Right renal cortex interstitium (tissue), 3 donors: ENCODE measurements at regions not wholly inside any gene's neighbourhood (a gene's known extent, or its start where the extent isn't known, plus 50 kb on each side); places are given as distances from the start of the nearest gene placed in this dataset.
"Not testable (repeated sequence)": the region's sequence is repeated elsewhere in the genome, so short reads cannot be mapped to it uniquely, and the experiment has no call there.

Experiments
- DNase-seq, 3 donors: peaks; one replicate each; pipeline ENCODE4 v3.0.0-alpha.2; 2013; ENCODE audit warnings: low read depth in 3 of 3, low spot score in 2 of 3

DNA sequence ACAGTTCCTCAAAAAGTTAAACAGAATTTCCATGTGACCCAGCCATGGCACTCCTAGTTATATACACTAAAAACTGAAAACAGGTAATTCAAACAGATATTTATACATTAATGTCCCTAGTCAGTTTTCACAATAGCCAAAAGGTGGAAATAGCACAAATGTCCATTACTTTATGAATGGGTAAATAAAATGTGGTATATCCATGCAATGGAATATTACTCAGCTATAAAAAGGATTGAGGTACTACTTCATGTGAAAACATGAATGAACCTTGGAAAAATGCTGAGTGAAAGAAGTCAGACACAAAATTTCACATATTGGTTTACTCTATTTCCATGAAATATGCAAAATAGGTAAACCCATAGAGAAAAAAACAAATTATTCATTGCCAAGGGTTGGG, 351.8 kb upstream of the AMOT start:
- DNase-seq: no peak

DNA sequence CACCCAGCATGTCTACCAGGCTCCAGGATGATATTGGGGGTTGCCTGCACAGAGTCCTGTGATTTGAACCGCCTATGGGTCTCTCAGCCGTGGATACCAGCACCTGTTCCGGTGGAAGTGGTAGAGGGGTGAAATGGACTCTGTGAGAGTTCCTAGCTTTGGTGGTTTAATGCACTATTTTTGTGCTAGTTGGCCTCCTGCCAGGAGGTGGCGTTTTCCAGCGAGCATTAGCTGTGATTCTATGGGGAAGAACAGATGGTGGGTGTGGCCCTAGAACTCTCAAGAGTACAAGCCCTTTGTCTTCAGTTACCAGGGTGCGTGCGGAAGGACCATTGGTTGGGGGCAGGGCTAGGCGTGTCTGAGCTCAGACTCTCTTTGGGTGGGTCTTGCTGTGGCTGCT, 316.9 kb upstream of the AMOT start:
- no peak for DNase-seq

DNA sequence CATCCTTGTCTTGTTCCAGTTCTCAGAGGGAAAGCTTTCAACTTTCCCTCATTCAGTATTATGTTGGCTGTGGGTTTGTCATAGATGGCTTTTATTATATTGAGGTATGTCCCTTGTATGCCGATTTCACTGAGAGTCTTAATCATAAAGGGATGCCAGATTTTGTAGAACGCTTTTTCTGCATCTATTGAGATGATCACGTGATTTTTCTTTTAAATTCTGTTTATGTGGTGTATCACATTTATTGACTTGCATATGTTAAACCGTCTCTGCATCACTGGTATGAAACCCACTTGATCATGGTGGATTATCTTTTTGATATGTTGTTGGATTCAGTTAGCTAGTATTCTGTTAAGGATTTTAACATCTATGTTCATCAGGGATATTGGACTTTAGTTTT, 313.7 kb upstream of the AMOT start:
- DNase-seq: not testable (repeated sequence)

DNA sequence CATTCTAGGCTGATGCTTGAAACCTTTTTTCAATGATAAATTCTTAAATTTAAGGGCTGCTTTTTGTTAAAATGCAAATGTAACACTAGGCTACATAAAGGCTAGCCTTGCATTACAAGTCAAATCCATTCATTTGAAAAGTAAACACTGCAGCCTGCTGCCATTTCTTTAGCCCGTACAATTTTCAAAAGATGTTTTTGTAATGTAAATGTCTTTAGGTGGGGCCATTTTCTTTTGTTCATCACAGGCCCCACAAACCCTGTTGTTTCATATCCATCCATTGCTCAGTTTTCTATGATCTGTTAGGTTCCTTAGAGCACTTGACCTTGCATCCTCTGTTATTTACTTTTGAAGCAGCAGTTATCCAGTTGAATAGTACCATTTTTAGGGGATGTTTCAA, 296.2 kb upstream of the AMOT start:
- DNase-seq: no peak

DNA sequence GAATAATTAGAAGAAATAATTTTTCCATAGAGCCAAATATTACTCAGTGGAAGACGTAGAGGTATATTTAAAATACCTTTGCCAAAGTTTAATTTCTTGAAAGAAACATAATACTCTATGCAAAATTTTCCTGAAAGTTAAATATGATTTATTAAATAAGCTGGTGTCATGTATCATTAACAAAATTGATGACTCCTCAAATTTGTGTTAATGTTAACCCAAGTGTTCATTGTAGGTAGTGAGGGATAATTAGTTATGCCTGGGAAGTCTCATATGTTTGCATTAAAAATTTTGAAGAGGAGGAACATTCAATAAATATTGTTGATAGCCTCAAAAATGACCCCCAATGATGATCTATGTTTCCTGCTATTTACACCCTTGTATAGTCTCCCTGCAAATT, 292.7 kb upstream of the AMOT start:
- DNase-seq: no peak

DNA sequence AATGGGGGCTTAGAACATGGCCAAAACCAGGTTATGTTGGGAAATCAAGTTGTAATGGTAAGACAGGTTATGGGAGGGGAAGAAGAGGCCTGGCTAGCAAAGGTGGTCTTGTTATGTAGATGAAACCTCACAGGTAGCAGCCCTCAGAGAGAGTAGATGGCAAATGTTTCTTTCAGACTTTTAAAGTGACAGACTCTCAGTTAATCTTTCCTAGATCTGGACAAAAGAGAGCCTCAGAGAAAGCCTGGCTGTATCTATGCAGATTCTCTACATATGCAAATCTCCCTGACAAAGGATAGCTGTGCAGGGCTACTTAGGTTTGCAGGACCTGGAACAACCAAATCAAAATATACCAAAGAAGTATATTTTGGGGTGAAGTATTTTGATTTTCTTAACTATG, 284.1 kb upstream of the AMOT start:
- no peak for DNase-seq

DNA sequence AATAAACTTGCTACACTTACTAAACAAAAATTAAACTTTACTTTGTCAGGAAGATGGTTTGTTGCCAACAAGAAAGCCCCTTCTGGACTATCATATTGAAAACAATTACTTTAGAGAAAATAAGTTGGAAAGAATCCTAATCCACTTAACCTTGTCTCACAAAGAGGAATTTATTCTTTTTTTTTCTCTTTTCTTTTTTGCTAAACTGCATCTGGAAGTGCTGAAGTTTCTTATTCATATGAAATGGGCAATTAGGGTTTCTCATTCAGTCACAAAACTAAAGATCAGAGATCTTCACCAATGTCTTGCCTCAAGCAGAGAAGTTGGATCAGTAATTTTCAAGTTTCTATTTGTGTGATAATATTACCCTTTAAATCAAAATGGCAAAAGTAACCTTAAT, 234.9 kb upstream of the AMOT start:
- DNase-seq: no peak

DNA sequence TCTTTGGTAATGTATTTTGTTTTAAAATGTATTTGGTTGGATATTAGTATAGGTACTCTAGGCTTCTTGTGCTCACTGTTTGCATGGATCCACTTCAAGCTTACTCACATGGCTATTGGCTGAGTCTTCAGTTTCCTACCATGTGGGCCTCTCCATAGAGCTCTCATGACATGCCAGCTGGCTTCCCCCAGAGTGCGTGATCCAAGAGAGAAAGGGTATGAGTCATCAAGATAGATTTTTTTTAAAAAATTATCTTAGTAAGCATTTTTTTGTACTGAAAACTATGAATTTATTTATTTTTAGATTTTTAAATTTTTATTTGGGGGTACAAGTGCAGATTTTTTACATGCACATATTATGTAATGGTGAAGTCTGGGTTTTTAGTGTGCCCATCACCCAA, 219.1 kb upstream of the AMOT start:
- no peak for DNase-seq

DNA sequence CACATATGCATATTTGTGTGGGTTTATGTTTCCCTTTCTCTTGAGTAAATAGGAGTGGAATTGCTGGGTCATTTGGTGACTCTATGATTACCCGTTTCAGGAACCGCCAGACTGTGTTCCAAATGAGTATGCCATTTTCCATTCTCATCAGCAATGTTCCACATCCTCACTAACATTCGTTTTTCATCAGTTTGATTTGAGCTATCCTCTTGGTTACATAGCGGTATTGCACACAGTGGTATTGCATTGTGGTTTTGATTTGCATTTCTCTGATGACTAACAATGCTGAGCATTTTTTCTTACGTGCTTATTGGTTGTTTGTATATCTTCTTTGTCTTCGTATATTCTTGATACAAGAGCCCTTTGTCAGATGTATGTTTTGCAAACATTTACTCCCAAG, 218.0 kb upstream of the AMOT start:
- DNase-seq: no peak

DNA sequence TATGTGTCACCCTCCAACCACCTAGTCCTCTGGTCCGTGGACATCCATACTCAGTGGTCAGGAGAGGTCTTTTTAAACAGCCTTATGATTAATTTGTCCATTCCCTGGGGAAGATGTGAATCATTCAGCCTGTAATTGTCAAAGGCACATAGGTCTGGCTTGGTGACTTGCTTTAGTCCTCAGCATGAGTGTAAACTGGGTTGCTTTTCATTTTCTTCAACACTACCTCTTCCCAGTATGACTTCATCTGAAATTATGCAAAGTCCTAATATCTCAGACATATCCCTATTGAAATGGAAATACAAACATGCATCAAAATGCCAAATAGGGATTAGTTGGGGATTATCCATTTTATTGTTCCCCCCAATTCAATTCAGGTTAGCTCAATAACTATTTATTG, 208.3 kb upstream of the AMOT start:
- DNase-seq: no peak

DNA sequence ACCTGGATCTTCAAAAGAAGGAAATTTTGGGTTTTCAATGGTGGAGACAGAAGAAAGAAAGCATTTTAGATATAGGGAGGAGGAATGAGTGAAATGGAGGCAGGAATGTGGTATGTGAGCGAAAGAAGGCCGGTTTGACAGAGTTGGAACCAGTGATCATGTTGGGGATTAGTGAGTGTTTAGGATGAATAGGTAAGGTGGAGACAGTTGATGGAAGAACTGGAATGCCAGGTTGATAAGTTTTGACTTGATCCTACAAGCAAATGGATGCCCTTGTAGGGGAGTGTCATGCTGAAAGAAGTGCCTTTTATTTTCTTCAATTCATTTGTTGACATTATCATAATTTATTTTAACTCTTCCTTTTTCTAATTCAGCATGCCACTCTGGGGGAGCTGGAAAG, 207.8 kb upstream of the AMOT start:
- DNase-seq: no peak

DNA sequence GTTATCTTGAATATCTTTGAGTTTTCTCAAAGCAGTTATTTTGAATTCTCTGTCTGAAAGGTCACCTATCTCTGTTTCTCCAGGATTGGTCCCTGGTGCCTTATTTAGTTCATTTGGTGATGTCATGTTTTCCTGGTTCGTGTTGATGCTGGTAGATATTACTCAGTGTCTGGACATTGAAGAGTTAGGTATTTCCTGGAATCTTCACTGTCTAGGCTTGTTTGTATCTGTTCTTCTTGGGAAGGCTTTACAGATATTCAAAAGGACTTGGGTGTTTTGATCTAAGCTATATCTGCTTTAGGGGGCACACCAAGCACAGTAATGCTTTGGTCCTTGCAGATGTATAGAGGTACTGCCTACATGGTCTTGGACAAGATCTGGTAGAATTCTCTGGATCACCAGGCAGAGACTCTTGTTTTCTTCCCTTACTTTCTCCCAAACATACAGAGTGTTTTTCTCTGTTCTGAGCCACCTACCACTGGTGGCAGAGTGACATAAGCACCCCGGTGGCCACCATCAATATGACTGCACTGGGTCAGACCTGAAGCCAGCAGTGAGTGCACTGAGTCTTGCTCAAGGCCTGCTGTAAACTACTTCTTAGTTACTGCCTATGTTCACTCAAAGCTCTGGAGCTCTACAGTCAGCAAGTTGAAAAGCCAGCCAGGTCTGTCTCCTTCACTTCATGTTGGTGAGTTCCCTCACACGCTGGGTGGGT, 193.5 kb upstream of the AMOT start:
- no peak for DNase-seq

DNA sequence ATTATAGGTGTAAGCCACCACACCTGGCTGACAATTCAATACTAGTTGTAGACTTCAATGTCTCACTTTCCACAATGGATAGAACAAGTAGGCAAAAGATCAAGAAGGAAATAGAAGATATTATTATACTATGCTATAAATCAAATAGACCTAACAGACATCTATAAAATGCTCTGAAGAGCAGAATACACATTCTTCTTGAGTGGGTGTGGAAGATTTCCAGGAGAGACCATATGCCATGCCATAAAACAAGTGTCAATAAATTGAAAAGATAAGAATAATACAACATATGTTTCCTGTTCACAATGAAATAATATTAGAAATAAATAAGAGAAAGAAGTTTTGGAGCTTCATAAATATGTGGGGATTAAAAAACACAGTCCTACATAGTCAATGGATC, 179.3 kb upstream of the AMOT start:
- DNase-seq: no peak

DNA sequence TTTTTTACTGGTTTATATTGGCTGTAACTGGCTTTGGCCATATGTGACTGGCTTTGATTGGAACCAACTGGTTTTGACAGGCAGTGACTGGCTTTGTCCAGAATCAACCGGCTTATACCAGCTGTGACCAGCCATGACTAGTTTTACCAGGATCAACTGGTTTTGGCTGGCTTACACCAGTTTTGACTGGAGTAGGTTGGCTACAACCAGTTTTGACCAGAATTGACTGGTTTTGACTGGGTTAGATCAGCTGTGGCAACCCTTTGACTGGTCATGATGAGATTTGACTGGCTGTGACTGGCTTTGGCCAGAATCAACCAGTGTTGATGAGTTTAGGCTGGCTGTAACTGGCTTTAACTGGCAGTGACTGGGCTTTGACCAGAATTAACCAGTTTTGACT, 169.2 kb upstream of the AMOT start:
- DNase-seq: no peak

DNA sequence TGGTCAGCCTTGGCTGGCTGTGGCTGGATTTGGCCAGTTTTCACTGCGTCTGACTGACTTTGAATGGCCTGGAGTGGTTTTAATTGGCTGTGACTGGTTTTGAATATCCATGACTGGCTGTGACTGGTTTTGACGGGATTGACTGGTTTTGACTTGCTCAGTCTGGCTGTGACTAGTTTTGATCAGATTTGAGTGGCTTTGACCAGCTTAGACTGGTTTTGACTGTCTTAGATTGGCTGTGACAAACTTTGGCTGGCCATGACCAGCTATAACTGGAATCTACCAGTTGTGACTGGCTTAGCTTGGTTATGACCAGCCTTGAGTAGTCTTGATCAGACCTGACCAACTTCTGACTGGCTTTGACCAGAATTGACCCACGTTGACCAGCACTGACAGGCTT, 168.4 kb upstream of the AMOT start:
- DNase-seq: no peak

DNA sequence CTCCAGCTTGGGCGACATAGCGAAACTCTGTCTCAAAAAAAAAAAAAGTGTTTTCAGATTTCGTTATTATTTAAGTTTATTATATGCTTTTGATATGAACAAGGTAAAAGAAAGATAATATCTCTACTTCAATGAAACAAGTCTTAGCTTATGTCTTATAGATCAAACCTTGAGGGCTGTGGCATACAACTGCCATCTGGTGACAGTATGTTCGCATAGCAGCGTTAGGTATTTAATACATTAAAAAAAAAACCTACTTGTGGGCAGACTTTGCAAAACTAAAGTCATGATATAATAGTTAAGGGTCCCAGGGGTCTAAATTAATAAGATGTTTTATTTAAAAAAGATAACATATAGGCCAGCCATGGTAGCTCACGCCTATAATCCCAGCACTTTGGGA, 161.2 kb upstream of the AMOT start:
- no peak for DNase-seq

DNA sequence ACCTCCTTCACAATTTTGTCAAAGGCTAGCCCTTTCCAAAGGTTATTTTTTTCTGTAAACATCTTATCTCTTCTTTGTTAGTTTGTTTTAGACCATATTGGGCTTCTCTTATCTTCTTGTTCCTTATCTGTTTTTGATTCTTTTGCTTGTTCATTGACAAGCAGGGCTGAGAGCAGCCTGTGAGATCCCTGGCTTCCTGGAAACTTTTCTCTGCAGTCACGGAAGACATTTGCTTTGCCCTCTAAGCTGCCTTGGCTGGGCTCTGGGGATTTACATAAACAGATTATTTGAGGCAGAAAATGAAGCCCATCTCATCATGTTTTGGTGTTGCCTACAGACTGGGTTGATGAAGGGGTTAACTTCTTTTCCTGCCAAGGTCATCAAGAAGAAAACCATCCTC, 157.4 kb upstream of the AMOT start:
- DNase-seq: no peak

DNA sequence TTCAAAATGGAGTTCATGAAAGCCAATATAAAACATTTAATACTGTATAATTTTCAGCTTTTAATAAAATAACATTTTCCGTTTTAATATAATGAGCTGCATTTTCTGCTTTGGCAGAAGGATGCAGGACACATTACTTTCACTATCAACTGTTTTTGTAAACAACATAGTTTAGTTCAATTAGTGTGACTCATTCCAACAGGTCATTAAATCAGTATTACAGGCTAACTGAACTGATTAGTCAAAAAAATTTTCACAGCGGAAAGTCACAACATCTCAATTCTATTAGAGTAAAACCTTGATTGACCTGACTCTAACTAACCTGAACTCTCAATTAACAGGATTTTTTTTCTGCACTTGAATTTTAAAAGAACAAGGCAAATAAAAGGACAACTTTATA, 151.2 kb upstream of the AMOT start:
- no peak for DNase-seq

DNA sequence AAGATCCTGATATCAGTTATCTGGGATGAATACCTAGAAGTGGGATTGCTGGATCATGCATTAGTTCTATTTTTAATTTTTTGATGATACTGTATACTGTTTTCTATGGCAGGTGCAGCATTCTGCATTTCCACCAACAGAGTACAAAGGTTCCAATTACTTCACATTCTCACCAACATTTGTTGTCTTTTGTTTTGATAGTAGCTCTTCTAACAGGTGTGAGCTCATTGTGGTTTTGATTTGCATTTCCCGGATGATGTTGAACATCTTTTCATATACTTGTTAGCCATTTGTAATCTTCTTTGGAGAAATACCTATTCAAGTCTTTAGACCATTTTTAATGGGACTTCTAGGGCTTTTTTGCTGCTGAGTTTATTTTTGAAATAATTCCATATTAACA, 139.2 kb upstream of the AMOT start:
- DNase-seq: no peak

DNA sequence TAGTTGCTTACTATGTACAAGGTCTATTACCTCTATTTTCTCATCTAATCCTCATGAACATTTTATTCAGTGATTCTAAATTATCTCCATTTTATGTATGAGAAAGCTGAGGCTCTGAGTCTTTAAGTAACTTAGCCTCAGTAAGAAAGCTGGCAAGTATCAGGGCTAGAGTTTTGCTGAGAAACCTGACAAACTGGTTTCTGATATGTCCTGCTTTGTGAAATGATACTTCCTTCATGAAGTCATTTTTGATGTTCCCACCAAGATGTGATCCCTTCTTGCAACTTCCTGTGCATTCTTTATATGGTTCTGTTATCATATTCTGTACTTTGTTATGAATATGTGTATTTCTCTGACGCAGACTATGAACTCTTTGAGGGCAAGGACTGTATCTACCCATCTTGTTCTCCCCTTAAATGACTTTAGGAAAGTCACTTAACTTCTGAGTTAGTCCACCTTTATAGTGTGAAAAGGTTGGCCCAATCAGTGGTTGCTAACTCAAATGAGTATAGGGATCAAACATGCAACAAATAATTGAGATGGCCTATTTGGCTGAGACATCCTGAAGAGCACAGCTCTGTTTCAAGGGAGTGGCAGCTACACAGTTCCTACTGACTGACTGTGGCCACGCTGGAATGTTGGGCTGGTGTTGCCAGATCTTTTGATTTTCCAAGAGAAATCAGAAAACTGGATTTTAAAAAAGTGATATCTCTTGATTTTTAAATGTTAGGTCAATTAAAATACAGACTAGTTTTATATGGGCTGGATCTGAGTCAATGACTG, 127.9 kb upstream of the AMOT start:
- DNase-seq: no peak

DNA sequence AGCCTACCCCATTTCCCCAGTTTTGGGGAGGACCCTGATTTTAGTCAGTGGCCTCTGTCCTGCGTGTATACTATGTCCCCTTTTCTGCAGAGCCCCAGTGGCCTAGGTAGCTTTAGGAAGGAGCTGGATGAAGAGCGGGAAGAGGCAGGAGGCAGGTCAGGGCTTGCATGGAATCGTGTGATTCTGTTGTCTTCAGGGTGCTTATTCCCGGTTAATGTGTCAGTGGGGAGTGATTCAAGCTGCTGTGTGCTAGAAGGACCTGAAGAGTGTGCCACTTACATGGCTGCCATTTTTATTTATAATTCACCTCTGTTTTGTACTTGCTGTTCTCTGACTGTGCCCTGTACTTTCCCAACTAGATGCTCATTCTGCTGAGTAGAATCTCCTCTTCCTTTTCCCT, 127.3 kb upstream of the AMOT start:
- DNase-seq: no peak

DNA sequence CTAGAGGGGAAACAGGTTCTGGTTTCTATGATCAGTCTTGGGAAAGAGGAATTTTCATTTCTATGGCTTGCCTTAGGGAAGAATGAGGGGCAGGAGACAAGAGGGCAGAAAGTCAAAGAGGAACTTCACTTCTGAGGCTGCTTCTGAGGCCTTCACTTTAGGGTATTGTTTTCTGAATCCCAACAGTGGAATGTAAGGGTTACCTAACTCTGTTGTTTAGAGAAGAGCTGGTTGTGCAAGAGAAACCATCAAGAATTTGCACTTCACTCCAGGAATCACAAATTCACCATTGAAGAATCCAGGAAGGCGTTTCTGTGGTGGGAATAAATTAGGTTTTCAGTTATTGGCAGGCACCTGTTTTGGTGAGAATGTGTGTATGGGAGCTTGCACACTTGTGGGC, 126.7 kb upstream of the AMOT start:
- no peak for DNase-seq

DNA sequence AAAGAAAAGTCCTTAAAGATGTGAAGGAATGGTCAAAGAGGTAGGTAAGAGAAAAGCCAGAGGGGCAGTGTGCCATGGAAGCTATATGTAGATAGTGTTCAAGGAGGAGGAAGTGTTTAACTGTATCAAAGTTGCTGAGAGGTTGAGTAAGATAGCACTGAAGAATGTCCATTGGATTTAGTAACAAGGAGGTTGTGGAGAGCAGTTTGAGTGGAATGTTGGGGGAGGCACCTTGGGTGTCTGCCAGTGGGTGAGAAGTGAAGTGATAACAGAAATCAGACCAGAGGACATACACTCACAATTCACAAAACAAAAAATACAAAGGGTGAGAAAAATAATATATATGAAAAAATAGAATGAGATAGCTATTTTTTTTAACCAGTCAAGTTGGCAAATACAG, 121.3 kb upstream of the AMOT start:
- no peak for DNase-seq
